ENCODE measurements at regions not wholly inside any gene's neighbourhood (a gene's known extent, or its start where the extent isn't known, plus 50 kb on each side); places are given as distances from the start of the nearest gene placed in this dataset.

DNA sequence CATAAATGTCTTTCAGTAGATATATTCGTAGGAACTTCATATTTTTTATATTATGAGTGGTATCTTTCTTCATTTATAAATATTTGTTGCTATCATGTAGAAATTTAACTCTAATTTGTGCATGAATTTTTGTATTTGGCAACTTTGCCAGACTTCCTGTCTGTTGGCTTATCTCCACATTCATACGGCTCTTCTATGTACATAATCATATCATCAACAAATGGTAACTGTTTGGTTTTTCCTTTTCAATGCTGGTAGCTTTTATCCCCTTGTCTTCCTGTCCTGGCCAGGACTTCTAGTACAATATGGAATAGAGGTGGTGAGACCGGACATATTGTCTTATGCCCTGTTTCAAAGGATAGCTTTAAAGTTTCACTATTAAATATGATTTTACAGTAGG, 132.3 kb upstream of the COL5A1 start:
- TF ChIP-seq GATA2 (IDR thresholded peaks at IDR 0.05; ENCODE audit: low read depth, low read length): no peak
- no peak for TF ChIP-seq GATA3 (IDR thresholded peaks at IDR 0.05; ENCODE audit: low read depth, low read length)

Measured in SH-SY5Y (cell line).